Activated naive CD4-positive, alpha-beta T cell treated with anti-CD3 and anti-CD28 coated beads, Interleukin-2, amount 50 U/mL, for 72 hours (primary cell): ENCODE measurements at regions not wholly inside any gene's neighbourhood (a gene's known extent, or its start where the extent isn't known, plus 50 kb on each side); places are given as distances from the start of the nearest gene placed in this dataset.

Experiments used
- ATAC-seq, 2 donors: fragments of 150-1000 bp; cut with Tn5 transposase; 2 replicates each; pipeline ENCODE4 v1.10.0; 2021; ENCODE audit warnings: mild to moderate bottlenecking in 2 of 2, moderate library complexity in 2 of 2
- DNase-seq, 2 donors: peaks; one replicate each; pipeline ENCODE4 v3.0.0; 2021 to 2022; ENCODE audit warnings: low spot score in 2 of 2
- H3K27ac Mint-ChIP-seq, 2 donors: one replicate each; pipeline ENCODE4 v1.8.0; 2022; ENCODE audit warnings: mild to moderate bottlenecking in 2 of 2, mixed read lengths in 2 of 2
- H3K36me3 Mint-ChIP-seq, 2 donors: one replicate each; pipeline ENCODE4 v1.8.0; 2022; ENCODE audit warnings: mixed read lengths in 2 of 2
- H3K9me3 Mint-ChIP-seq, 2 donors: one replicate each; pipeline ENCODE4 v1.8.0; 2022; ENCODE audit warnings: mixed read lengths in 2 of 2

DNA sequence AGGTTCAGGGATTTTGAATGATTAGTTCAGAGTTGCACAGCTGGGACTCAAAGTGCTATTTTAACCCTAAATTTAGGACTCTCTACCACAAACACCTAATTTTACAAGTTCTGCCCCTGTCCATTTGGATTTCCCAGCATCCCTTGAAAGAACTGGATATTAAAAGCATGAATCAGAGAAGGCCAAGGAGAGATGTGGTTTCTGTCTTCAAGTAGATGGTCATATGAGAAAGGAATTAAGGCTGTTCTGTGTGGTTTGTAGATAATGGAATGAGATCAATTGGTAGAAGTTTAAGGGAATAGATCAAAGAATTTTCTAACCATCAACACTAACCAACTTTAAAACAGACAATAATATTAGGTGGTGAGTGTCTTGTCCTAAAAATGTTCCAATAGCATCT, 106.4 kb upstream of the TENM4 start:
- no peak overlapping the region for H3K27ac Mint-ChIP-seq
- peaks cover 0 to 3% of the 10 kb centered on the region in 2 donors for H3K9me3 Mint-ChIP-seq
- DNase-seq (no peak), ATAC-seq (no peak)
- H3K36me3 Mint-ChIP-seq: no peaks in the 10 kb centered on the region

DNA sequence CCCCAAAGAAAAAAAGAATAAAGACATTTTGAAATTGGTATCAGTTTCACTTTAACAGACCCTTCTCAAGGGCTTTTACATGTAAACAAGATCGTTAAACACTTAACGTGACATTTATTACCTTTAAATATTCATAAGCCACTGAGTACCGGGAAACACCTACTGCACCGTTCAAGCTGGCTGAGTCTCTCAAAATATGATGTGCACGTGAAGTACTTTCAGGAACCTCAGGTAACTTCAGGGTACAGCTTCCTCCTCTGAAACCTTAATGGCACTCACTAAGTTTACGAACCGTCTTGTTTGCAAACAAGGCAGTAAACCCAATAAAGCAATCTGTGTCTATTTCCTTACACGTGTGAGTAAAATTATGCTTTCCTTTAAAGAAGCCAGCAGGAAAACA, 105.5 kb upstream of the TENM4 start:
- no peaks in the 10 kb centered on the region for H3K9me3 Mint-ChIP-seq
- DNase-seq (no peak), ATAC-seq (no peak)
- H3K36me3 Mint-ChIP-seq: no peaks in the 10 kb centered on the region
- no peak overlapping the region for H3K27ac Mint-ChIP-seq

DNA sequence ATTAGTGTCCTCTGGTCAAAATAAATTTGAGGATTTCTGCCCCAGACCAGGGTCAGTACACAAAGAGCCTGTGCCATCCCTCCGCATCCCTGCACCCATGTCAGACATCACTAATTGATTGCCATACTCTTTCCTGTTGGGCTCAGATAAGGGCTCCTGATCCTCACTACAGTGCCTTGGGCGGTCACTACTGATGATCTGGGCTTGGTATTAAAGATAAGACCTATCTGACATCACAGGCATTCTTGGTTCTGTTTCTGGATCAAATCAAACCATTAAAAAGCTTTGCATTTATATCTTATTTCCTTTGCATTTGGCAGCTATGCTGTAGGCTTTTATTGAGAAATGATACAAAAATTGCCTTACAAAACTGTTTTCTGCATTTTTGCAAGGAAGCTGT, 103.5 kb upstream of the TENM4 start:
- H3K36me3 Mint-ChIP-seq: no peaks in the 10 kb centered on the region
- DNase-seq (no peak), ATAC-seq (no peak)
- peaks cover 0 to 2% of the 10 kb centered on the region in 2 donors for H3K9me3 Mint-ChIP-seq
- H3K27ac Mint-ChIP-seq: no peak overlapping the region

GRCh38 chr11:79543101-79543500, 102.3 kb upstream of the TENM4 start:
- DNase-seq: no peak
- no peak overlapping the region for H3K27ac Mint-ChIP-seq
- H3K36me3 Mint-ChIP-seq: no peaks in the 10 kb centered on the region
- no peak for ATAC-seq
- peaks cover 4 to 7% of the 10 kb centered on the region in 2 donors for H3K9me3 Mint-ChIP-seq

DNA sequence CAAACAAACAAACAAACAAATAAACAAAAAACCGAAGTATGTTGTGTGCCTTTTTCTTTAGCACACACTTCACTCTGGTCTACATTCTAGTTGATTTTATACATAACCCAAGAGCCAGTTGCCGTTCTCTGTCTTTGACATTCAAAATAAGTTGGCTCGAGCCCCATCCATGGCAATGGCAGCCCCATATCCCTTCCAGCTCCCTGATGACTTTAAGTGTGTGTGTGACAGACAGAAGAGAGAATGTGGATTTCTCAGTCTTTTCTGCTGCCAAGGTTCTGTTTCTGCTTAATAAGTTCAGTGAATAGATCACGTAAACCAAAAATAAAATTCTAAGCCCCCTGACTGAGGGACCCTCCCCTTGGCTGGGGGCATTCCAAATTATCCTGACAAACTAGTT, 100.6 kb upstream of the TENM4 start:
- Mint-ChIP-seq H3K9me3 (peaks cover 10 to 17% of the 10 kb centered on the region in 2 donors), H3K27ac (no peak overlapping the region), H3K36me3 (peaks cover 0 to 2% of the 10 kb centered on the region in 2 donors)
- DNase-seq (no peak), ATAC-seq (no peak)

DNA sequence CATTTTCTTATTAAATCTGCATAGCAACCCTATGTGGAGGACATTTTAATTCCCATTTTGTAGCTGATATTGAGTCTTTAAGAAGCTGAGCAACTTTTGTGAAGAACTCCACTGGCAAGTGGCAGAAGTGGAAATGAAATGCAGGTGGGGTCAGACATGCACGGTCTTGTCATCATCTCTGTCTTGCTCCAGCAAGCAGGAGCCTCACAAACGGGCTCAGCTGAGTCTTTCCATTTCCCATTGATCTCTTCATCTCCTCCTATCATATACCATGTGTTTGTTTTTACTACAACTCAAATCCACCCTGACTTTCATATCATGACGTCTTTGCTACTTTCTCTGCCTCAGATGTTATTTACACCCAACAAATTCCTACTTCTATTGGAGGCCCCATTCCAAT, 97.9 kb upstream of the TENM4 start:
- no peak overlapping the region for H3K27ac Mint-ChIP-seq
- DNase-seq: no peak
- H3K9me3 Mint-ChIP-seq: peaks cover 15 to 21% of the 10 kb centered on the region in 2 donors
- ATAC-seq: no peak
- peaks cover 0 to 7% of the 10 kb centered on the region in 2 donors for H3K36me3 Mint-ChIP-seq

DNA sequence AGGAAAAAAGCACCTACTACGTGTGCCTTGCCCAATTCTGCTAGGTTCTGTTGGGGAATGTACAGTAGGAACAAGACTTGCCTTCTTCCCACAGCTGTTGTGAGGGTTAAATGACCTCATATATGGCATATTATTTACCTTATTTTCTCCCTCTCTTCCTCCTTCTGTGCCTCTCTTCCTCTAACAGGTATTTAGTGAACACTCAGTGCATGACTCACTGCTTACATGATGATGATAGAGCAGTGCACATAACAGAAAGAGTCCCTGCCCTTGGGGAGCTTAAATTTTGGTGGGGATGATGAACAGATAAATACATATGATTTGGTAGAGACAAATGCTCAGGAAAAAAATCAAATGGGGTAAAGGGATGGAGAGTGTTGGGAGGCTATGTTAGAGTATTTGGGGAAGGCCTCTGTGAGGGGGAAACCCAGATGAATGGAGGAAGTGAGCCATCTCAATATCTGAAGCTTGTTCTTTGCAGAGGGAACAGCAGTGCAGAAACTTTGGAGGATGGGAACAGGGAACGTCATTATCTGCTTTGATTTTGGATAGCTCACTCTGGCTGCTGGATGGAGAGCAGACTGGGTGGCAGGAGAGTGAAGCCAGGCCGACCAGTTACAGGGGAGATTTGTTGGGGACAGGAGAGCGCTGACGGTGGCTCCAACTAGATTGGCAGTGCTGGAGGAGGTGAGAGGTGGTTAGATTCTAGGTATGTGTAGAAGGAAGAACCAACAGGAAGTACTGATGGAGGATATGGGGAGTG, 95.5 kb upstream of the TENM4 start:
- Mint-ChIP-seq H3K27ac (no peak overlapping the region), H3K36me3 (peaks cover 0 to 7% of the 10 kb centered on the region in 2 donors), H3K9me3 (peaks cover 22 to 30% of the 10 kb centered on the region in 2 donors)
- ATAC-seq: no peak
- DNase-seq: no peak

DNA sequence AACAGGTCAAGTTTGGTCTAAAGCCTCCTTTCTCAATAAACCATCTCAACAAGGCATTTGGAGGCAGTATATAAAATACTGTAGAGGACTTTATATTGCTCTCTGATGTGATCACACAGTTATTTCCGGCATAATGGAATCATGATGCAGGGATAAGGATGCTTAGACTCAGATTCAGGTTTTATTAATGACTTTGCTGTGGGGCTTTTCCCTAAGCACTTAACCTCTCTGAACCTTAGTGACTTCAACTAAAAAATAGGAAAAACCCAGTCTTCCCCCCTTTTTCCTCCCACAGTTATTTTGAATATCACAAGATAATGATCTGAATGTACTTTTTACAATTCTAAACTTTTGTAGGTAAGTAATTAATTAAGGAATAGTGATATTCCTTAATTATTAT, 94.8 kb upstream of the TENM4 start:
- ATAC-seq: no peak
- H3K36me3 Mint-ChIP-seq: peaks cover 0 to 7% of the 10 kb centered on the region in 2 donors
- H3K9me3 Mint-ChIP-seq: peaks cover 22 to 30% of the 10 kb centered on the region in 2 donors
- no peak for DNase-seq
- no peak overlapping the region for H3K27ac Mint-ChIP-seq

DNA sequence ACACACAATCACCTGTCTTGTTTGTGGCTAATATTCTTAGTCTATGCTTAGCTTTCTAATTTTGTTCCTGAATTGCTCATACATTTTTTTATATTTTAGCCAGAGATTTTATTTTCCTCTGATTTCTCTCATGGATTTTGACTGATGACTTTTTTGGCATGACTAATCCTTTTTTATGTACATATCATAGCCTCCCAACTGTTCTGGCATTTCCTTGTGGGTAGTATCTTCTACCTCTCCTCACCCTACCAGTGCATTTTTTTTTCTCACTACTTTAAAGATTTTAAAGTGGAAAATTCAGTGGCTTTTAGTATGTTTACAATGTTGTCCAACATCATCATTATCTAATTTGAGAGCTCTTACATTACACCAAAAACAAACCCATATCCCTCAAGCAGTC, 84.4 kb upstream of the TENM4 start:
- no peak for ATAC-seq
- Mint-ChIP-seq H3K27ac (no peak overlapping the region), H3K9me3 (peaks cover 17 to 22% of the 10 kb centered on the region in 2 donors), H3K36me3 (peaks cover 4 to 5% of the 10 kb centered on the region in 2 donors)
- DNase-seq: no peak

DNA sequence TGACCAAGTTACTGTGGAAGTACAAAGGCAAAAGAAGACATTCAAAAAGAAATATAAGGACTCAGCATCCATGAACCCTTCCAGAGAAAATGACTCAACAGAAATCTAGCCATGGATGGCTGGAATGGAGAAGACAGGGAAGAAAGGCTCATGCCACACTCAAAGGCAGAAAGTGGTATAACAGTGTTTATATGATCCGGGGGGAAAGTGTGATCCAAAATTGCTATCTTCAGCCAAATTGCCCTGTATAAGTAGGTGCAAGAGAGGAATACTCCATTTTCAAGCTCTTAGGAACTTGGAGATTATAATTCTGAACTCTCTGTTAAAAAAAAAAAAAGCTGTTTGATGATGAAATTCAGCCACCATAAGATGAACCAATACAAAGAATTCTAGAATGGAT, 81.8 kb upstream of the TENM4 start:
- no peak overlapping the region for H3K27ac Mint-ChIP-seq
- H3K36me3 Mint-ChIP-seq: peaks cover 0 to 5% of the 10 kb centered on the region in 2 donors
- peaks cover 13 to 19% of the 10 kb centered on the region in 2 donors for H3K9me3 Mint-ChIP-seq
- ATAC-seq: no peak
- DNase-seq: no peak

- DNase-seq: no peak
- no peak for ATAC-seq
- H3K9me3 Mint-ChIP-seq: peaks cover 16 to 19% of the 10 kb centered on the region in 2 donors
- H3K27ac Mint-ChIP-seq: no peak overlapping the region
- H3K36me3 Mint-ChIP-seq: peaks cover 0 to 5% of the 10 kb centered on the region in 2 donors
Measured at GRCh38 chr11:79520086-79520485, 79.3 kb upstream of the TENM4 start.

DNA sequence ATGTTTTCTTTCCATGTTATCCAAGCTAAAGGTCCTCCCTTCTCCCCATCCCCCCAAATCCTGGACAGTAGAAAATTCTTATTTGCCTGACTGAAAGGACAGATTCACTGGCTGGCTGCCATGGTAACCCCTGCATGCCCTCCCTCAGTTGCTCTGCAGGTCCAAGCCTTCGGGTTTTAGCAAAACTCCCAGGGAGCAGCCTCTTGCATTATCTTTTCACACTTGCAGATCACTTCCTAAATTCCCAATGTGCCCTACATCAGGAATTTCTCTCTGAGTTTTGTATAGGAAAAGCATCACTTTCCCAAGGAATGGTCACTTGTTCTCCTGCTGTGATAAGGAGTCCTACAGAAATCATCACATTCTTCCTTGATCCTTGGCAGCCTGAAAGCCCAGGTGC, 75.0 kb upstream of the TENM4 start:
- Mint-ChIP-seq H3K36me3 (peaks cover 0 to 5% of the 10 kb centered on the region in 2 donors), H3K9me3 (peaks cover 7 to 12% of the 10 kb centered on the region in 2 donors), H3K27ac (no peak overlapping the region)
- no peak for ATAC-seq
- no peak for DNase-seq

GRCh38 chr11:79514695-79515094, 73.9 kb upstream of the TENM4 start:
- Mint-ChIP-seq H3K36me3 (no peaks in the 10 kb centered on the region), H3K9me3 (peaks cover 3 to 6% of the 10 kb centered on the region in 2 donors), H3K27ac (no peak overlapping the region)
- no peak for DNase-seq
- no peak for ATAC-seq

GRCh38 chr11:79514290-79514689, 73.5 kb upstream of the TENM4 start:
- ATAC-seq (no peak), DNase-seq (no peak)
- H3K27ac Mint-ChIP-seq: no peak overlapping the region
- no peaks in the 10 kb centered on the region for H3K36me3 Mint-ChIP-seq
- H3K9me3 Mint-ChIP-seq: peaks cover 5 to 6% of the 10 kb centered on the region in 2 donors

DNA sequence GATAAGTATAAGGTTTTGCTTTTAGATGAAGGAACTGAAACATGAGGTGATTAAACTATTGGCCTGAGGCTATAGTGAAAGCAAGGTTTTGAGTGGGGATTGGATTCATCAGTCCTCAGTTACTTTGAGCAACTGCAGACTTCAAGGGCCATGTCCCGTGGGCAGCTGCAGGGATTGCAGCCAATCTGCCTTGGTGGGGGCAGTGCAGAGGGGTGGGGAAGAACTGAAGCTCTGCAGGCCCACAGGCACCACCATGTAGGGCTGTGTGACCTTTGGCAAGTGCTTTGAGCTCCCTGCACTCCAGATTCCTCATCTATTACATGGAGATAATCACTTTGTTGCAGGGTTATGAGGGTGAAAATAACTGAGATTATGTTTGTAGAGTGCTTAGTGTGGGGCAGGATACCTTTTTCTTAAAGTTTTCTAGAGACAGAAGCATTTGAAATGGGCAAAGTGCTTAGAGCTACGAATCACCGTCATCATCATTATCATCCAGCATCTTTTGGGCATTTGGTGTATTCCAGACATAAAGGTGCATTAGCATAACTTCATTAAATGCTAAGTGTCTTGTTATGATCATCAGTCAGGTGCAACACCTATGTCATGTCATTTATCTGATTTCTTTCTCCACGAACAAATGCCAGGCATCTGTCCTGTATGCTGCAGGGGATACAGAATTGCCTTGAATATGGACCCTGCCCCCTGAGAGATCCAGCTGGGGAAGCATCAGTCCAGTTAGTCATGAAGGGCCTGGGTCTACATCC, 72.1 kb upstream of the TENM4 start:
- no peak for DNase-seq
- Mint-ChIP-seq H3K36me3 (no peaks in the 10 kb centered on the region), H3K27ac (no peak overlapping the region), H3K9me3 (peaks cover 5 to 6% of the 10 kb centered on the region in 2 donors)
- ATAC-seq: no peak

GRCh38 chr11:79510960-79511359, 70.1 kb upstream of the TENM4 start:
- Mint-ChIP-seq H3K27ac (no peak overlapping the region), H3K36me3 (no peaks in the 10 kb centered on the region), H3K9me3 (peaks cover 0 to 7% of the 10 kb centered on the region in 2 donors)
- DNase-seq (no peak), ATAC-seq (no peak)

DNA sequence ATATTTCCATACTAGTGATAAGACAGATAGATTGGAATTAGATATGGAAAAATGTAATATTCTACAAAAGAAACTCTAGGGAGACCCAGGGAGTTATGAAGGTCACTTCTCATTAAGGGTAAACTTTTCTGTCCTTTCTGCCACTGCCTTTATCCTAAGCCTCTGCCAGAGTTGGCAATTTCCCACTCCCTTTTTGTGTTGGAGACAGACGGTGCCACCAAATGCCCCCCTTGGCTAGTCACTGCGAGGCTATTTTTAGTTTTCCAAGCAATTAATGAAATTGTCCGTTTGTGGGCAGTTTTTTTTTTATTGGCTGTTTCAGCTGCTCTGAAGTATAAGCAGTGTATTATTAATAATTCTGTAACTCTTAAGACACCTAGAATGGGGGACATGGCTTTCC, 67.6 kb upstream of the TENM4 start:
- Mint-ChIP-seq H3K36me3 (no peaks in the 10 kb centered on the region), H3K27ac (no peak overlapping the region), H3K9me3 (peaks cover 5 to 7% of the 10 kb centered on the region in 2 donors)
- no peak for DNase-seq
- no peak for ATAC-seq

DNA sequence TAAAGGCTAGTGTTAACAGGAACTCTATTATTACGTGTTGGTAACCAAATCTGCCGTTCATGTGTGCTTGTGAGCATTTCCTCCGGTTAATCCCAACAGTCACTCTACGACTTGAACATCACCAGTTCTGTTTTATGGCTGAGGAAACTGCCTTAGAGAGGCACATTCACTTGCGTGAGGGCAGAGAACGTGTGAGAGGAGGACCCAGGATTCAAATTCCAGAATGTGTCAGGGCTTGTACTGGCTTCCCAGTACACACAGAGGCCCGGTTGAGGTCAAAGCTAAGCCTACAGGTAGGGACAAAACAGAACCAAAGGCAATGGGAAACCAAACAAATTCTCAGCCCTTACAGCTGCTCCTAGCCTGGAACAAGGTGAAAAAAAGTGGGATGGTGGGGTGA, 66.9 kb upstream of the TENM4 start:
- ATAC-seq: no peak
- Mint-ChIP-seq H3K9me3 (peaks cover 5 to 7% of the 10 kb centered on the region in 2 donors), H3K36me3 (no peaks in the 10 kb centered on the region), H3K27ac (no peak overlapping the region)
- no peak for DNase-seq
